NCI-H2171 treated with DMSO at 0.1 percent for 48 hours (cell line): ENCODE measurements at regions not wholly inside any gene's neighbourhood (a gene's known extent, or its start where the extent isn't known, plus 50 kb on each side); places are given as distances from the start of the nearest gene placed in this dataset.
A peak's percentile ranks its signal among the peaks of the same experiment; 100 is the strongest.
"Not testable (repeated sequence)": the region's sequence is repeated elsewhere in the genome, so short reads cannot be mapped to it uniquely, and the experiment has no call there.

Source experiments
- DNase-seq: peaks from one replicate; lab custom pipeline; 2025; lab: John Stamatoyannopoulos, UW

GRCh38 chr13:43946281-43946680, 66.6 kb downstream of the LACC1 start:
- DNase-seq, result no peak

DNA sequence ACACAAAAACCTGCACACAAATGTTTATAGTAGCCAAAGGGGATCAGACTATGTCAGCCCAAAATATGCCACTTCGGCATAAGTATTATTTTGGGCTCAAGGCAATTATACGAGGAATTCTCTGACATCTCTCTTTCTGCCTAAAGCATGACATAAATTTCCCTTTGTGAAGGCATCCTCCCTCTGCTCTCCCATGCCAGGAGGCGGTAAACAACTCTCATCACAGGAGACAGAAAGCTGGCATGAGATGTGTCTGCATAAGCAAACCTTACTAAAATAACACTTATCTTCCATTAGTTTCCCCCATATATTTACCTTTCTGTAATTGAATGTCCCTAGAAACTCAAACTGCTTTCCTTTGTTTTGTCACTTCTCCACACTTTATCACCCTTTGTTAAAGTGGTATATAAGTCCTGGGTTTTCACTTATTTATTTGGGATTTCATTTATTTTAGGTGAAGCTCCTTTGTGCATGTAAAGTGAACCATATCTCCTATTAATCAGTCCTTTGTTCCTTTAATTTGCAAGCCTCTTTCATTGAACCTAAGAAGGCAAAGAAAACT, 68.3 kb downstream of the LACC1 start:
- no peak for DNase-seq

GRCh38 chr13:43953370-43953769, 73.7 kb downstream of the LACC1 start:
- DNase-seq, result no peak

DNA sequence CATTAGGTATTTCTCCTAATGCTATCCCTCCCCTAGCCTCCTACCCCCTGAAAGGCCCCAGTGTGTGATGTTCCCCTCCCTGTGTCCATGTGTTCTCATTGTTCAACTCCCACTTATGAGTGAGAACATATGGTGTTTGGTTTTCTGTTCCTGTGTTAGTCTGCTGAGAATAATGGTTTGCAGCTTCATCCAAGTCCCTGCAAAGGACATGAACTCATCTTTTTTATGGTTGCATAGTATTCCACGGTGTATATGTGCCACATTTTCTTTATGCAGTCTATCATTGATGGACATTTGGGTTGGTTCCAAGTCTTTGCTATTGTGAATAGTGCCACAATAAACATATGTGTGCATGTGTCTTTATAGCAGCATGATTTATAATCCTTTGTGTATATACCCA, 77.3 kb downstream of the LACC1 start:
- DNase-seq, result not testable (repeated sequence)

GRCh38 chr13:43959291-43959690, 79.6 kb downstream of the LACC1 start:
- DNase-seq, result no peak

- no peak for DNase-seq
Measured at GRCh38 chr13:43961909-43962308, 82.2 kb downstream of the LACC1 start.

DNA sequence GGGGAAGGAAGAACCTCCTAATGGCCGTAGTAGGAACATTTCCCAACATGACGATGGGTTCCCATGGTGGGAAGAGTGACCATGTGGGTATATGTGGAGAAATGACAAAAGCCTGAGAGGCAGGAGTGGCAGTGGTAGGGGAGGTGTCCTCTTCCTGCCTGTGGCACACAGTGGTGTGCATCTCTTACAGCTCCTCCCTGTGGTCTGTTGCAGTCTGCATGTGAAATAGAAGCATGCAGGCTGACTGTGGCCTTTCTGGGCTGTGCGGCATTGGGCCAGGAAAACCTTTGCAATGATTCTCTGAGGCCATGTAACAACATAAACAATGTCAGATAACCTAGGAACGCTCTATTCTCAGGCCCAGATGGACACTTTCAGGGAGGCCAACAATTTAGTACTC, 84.0 kb downstream of the LACC1 start:
- no peak for DNase-seq

- DNase-seq, result no peak
Measured at GRCh38 chr13:43964698-43965458, 85.2 kb downstream of the LACC1 start.

DNA sequence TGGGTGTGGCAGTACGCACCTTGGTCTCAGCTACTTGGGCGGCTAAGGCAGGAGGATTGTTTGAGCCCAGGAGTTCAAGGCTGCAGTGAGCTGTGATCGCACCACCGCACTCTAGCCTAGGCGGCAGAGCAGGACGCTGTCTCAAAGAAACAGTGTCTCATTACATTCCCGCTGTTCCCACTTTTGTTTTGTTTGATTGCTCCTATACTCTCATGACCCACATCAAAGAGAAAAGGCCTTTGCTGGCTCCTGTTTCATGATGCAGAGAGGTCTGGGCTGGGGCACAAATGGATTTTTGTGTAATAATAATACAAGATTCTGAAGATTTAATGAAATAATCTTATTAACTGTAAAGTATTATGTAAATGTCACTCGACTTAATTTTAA, 85.7 kb downstream of the LACC1 start:
- no peak for DNase-seq

- not testable (repeated sequence) for DNase-seq
Measured at GRCh38 chr13:43968251-43968942, 88.7 kb downstream of the LACC1 start.

DNA sequence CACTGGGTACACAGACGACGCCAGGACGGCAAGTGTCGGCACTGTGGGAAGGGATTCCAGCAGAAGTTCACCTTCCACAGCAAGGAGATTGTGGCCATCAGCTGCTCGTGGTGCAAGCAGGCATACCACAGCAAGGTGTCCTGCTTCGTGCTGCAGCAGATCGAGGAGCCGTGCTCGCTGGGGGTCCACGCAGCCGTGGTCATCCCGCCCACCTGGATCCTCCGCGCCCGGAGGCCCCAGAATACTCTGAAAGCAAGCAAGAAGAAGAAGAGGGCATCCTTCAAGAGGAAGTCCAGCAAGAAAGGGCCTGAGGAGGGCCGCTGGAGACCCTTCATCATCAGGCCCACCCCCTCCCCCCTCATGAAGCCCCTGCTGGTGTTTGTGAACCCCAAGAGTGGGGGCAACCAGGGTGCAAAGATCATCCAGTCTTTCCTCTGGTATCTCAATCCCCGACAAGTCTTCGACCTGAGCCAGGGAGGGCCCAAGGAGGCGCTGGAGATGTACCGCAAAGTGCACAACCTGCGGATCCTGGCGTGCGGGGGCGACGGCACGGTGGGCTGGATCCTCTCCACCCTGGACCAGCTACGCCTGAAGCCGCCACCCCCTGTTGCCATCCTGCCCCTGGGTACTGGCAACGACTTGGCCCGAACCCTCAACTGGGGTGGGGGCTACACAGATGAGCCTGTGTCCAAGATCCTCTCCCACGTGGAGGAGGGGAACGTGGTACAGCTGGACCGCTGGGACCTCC, 89.4 kb downstream of the LACC1 start:
- DNase-seq, result not testable (repeated sequence)

DNA sequence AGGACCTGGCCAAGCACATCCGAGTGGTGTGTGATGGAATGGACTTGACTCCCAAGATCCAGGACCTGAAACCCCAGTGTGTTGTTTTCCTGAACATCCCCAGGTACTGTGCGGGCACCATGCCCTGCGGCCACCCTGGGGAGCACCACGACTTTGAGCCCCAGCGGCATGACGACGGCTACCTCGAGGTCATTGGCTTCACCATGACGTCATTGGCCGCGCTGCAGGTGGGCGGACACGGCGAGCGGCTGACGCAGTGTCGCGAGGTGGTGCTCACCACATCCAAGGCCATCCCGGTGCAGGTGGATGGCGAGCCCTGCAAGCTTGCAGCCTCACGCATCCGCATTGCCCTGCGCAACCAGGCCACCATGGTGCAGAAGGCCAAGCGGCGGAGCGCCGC, 90.2 kb downstream of the LACC1 start:
- DNase-seq, result not testable (repeated sequence)

GRCh38 chr13:43970520-43971242, 91.0 kb downstream of the LACC1 start:
- not testable (repeated sequence) for DNase-seq

DNA sequence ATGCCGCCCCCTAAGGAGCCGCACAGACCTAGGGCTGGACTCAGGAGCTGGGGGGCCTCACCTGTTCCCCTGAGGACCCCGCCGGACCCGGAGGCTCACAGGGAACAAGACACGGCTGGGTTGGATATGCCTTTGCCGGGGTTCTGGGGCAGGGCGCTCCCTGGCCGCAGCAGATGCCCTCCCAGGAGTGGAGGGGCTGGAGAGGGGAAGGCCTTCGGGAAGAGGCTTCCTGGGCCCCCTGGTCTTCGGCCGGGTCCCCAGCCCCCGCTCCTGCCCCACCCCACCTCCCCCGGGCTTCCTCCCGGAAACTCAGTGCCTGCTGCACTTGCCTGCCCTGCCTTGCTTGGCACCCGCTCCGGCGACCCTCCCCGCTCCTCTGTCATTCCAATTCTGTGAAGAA, 91.6 kb downstream of the LACC1 start:
- DNase-seq, result not testable (repeated sequence)

- DNase-seq, result no peak
Measured at GRCh38 chr13:43977911-43978310, 98.2 kb downstream of the LACC1 start.

DNA sequence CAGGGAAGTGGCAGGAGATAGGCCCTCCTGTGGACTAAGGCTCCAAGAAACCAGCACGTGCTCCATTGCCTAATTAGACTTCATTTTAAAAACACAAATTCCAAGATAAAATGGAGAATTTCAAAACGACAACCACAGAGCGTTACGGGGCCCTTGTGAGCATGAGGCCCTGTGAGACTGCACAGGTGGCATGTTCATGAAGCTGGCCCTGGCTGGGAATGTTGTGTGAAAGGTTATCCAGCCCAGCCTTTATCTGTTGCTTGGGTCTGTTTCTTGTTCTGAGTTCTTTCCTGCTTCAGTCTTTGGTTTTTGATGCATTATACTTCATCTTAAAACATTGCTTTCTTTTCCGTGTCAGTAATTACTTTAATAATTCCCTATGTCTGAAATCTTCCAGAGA, 99.0 kb downstream of the LACC1 start:
- DNase-seq, result no peak

GRCh38 chr13:43979492-43979891, 99.8 kb downstream of the LACC1 start:
- no peak for DNase-seq

GRCh38 chr13:43980587-43980986, 100.9 kb downstream of the LACC1 start:
- no peak for DNase-seq

GRCh38 chr13:43981091-43981490, 101.4 kb downstream of the LACC1 start:
- DNase-seq, result peak; percentile 4

GRCh38 chr13:43981512-43982301, 102.0 kb downstream of the LACC1 start:
- DNase-seq, result no peak

DNA sequence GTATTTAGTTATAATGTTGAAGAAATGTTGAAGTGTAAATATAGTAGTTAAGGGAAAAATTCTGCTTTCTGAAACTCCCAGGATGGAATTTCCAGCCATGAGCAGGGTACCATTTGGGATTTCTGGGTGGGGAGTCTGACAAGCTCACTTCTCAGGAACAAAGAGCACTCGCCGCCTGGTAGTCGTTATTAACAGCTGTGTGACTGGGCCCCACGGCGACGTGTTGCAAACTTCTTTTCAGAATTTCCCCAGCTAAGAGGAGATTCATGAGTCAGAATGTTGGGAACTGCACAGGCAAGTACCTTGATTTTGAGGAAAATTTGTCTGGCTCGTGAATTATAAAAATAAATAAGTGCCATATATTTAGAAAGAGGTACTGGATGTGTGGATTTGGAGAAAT, 103.7 kb downstream of the LACC1 start:
- no peak for DNase-seq
